Astrocyte (in vitro differentiated cells and primary cell): ENCODE measurements at regions not wholly inside any gene's neighbourhood (a gene's known extent, or its start where the extent isn't known, plus 50 kb on each side); places are given as distances from the start of the nearest gene placed in this dataset.

Experiments
- EZH2 ChIP-seq: IDR thresholded peaks from 2 replicates; pipeline ENCODE4 v1.6.1; 2012; ENCODE audit warnings: mild to moderate bottlenecking, low read length, inconsistent platforms; ENCODE audit not compliant: insufficient read depth
- TF ChIP-seq, protein P1 (sequence below): IDR thresholded peaks from 2 replicates; pipeline ENCODE4 v1.5.1; 2011; ENCODE audit warnings: low read depth, mild to moderate bottlenecking, inconsistent platforms, low read length, moderate library complexity; ENCODE audit not compliant: insufficient read depth

DNA sequence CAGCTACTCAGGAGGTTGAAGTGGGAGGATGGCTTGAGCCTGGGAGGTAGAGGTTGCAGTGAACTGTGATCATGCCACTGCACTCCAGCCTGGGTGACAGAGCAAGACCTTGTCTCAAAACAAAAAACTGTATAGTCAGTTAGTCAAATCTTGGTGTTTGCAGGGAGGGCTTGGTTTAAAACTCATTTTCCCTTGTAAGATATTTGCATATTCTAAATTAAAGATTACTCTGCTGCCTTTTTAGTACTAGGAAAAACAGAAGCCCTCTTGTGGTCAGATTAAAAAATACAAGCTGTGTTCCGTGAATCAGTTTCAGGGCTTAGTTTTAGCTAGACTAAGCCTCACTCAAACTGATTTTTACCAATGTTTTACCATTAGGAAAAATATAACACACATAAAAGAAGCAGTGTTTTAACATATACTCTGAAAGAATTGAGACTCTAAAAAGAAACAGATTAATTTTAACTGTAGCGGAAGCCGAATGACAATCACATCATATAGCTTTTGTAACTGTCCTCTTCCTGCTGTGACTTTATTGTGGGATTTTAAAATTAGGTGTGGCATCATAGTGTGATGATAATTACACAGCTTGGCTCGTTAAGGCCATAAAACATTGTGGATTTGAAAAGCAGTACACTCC, 84.9 kb upstream of the BASP1 start:
- TF ChIP-seq, protein P1, sequence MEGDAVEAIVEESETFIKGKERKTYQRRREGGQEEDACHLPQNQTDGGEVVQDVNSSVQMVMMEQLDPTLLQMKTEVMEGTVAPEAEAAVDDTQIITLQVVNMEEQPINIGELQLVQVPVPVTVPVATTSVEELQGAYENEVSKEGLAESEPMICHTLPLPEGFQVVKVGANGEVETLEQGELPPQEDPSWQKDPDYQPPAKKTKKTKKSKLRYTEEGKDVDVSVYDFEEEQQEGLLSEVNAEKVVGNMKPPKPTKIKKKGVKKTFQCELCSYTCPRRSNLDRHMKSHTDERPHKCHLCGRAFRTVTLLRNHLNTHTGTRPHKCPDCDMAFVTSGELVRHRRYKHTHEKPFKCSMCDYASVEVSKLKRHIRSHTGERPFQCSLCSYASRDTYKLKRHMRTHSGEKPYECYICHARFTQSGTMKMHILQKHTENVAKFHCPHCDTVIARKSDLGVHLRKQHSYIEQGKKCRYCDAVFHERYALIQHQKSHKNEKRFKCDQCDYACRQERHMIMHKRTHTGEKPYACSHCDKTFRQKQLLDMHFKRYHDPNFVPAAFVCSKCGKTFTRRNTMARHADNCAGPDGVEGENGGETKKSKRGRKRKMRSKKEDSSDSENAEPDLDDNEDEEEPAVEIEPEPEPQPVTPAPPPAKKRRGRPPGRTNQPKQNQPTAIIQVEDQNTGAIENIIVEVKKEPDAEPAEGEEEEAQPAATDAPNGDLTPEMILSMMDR, result peak; percentile 79
- no peak for TF ChIP-seq EZH2
